Transverse colon (tissue), 4 donors: ENCODE measurements at regions not wholly inside any gene's neighbourhood (a gene's known extent, or its start where the extent isn't known, plus 50 kb on each side); places are given as distances from the start of the nearest gene placed in this dataset.

Source experiments
- CTCF ChIP-seq, 5 experiments: fragments of 200-600 bp in 3 of 5; fragments of 450-650 bp in 2 of 5; sonication (generic) in 3 of 5; IDR thresholded peaks; 1 replicate in 2 of 5; 2 replicates in 3 of 5; pipeline ENCODE4 v1.5.1; 2016 to 2017; ENCODE audit warnings: antibody characterized with exemption in 5 of 5, inconsistent platforms in 3 of 5, mild to moderate bottlenecking in 2 of 5, moderate library complexity in 1 of 5
- EP300 ChIP-seq: sonication (generic); formaldehyde crosslinking; IDR thresholded peaks from one replicate; pipeline ENCODE4 v1.6.1; 2017; ENCODE audit warnings: antibody characterized with exemption, low read depth
- POLR2A ChIP-seq: fragments of 450-650 bp; IDR thresholded peaks from one replicate; pipeline ENCODE4 v1.6.1; 2016; ENCODE audit warnings: antibody characterized with exemption, mild to moderate bottlenecking, moderate library complexity
- POLR2AphosphoS5 ChIP-seq, 3 donors: sonication (generic); formaldehyde crosslinking; IDR thresholded peaks; one replicate each; pipeline ENCODE4 v1.6.1; 2016; ENCODE audit warnings: antibody characterized with exemption in 3 of 3

- no peak for TF ChIP-seq CTCF (IDR thresholded peaks at IDR 0.05)
- TF ChIP-seq EP300 = no peak
- TF ChIP-seq POLR2A = no peak
- TF ChIP-seq POLR2AphosphoS5 (IDR thresholded peaks at IDR 0.05) = no peak
Measured at GRCh38 chr6:85044361-85044760, 280.0 kb upstream of the TBX18 start.
